IMR-90 (cell line): ENCODE measurements at regions not wholly inside any gene's neighbourhood (a gene's known extent, or its start where the extent isn't known, plus 50 kb on each side); places are given as distances from the start of the nearest gene placed in this dataset.

Experiments
- ATAC-seq: fragments of 200-7000 bp; cut with Tn5 transposase; 2 replicates; pipeline ENCODE4 v1.9.1; 2020; ENCODE audit warnings: low read depth, mild to moderate bottlenecking, moderate library complexity
- BruUV-seq: library from RNA; stranded (reverse); fragments of 400-500 nt; replicated peaks from 2 replicates; lab custom pipeline; 2021; lab: Mats Ljungman, UMichigan
- CTCF ChIA-PET: fragments of 300-600 bp; formaldehyde crosslinking; extraction: SDS; loops from one replicate; lab custom pipeline; 2021; ENCODE audit warnings: antibody characterized with exemption; lab: Yijun Ruan, JAX
- POLR2A ChIA-PET: fragments of 300-600 bp; sonication (Branson Sonifier 250); formaldehyde crosslinking; loops from one replicate; lab custom pipeline; 2022; ENCODE audit warnings: antibody characterized with exemption; ENCODE audit not compliant: unreplicated experiment; lab: Charles Lee
- DNase-seq: peaks from one replicate; pipeline ENCODE4 v3.0.0; 2013
- H2AFZ ChIP-seq: replicated peaks from 2 replicates; pipeline ENCODE3; 2013; ENCODE audit warnings: low read length, mild to moderate bottlenecking; ENCODE audit not compliant: poor library complexity
- H2AK5ac ChIP-seq: 2 replicates; pipeline ENCODE4 v1.6.1; 2013; ENCODE audit warnings: low read depth, low read length, inconsistent platforms
- H2AK9ac ChIP-seq: replicated peaks from 2 replicates; pipeline ENCODE3; 2013; ENCODE audit warnings: mild to moderate bottlenecking, low read depth, low read length, moderate library complexity; ENCODE audit not compliant: poor library complexity
- H2BK120ac ChIP-seq: 2 replicates; pipeline ENCODE4 v1.6.1; 2013; ENCODE audit warnings: low read depth, low read length, inconsistent platforms
- H2BK15ac ChIP-seq: 3 replicates; pipeline ENCODE4 v1.6.1; 2013; ENCODE audit warnings: low read depth, low read length, inconsistent platforms
- H2BK20ac ChIP-seq: 2 replicates; pipeline ENCODE4 v1.6.1; 2013; ENCODE audit warnings: low read depth, mild to moderate bottlenecking, inconsistent platforms, low read length, moderate library complexity
- H2BK5ac ChIP-seq: 2 replicates; pipeline ENCODE4 v1.6.1; 2013; ENCODE audit warnings: mild to moderate bottlenecking, low read depth, low read length, inconsistent platforms; ENCODE audit not compliant: poor library complexity, severe bottlenecking
- H3K14ac ChIP-seq: replicated peaks from 2 replicates; pipeline ENCODE4 v1.6.1; 2013; ENCODE audit warnings: low read depth, low read length, inconsistent platforms
- H3K18ac ChIP-seq: 2 replicates; pipeline ENCODE4 v1.6.1; 2013; ENCODE audit warnings: low read depth, low read length, control low read depth
- H3K23ac ChIP-seq: 2 replicates; pipeline ENCODE4 v1.6.1; 2013; ENCODE audit warnings: low read depth, low read length, inconsistent platforms
- H3K27ac ChIP-seq: 2 replicates; pipeline ENCODE4 v1.5.1; 2013; ENCODE audit warnings: mild to moderate bottlenecking, control low read depth, low read length; ENCODE audit not compliant: insufficient read depth
- H3K27me3 ChIP-seq: 2 replicates; pipeline ENCODE4 v1.6.1; 2013; ENCODE audit warnings: low read length; ENCODE audit not compliant: control insufficient read depth, insufficient read depth
- H3K36me3 ChIP-seq: 2 replicates; pipeline ENCODE4 v1.6.1; 2013; ENCODE audit warnings: low read length, mixed read lengths; ENCODE audit not compliant: control insufficient read depth, insufficient read depth
- H3K4ac ChIP-seq: 2 replicates; pipeline ENCODE4 v1.6.1; 2013; ENCODE audit warnings: low read depth, low read length, inconsistent platforms
- H3K4me1 ChIP-seq: 2 replicates; pipeline ENCODE4 v1.6.1; 2013; ENCODE audit warnings: low read length, mixed read lengths; ENCODE audit not compliant: control insufficient read depth, insufficient read depth
- H3K4me2 ChIP-seq: 2 replicates; pipeline ENCODE4 v1.6.1; 2013; ENCODE audit warnings: low read depth, mild to moderate bottlenecking, control low read depth, low read length, moderate library complexity
- H3K4me3 ChIP-seq: 2 replicates; pipeline ENCODE4 v1.5.1; 2013; ENCODE audit warnings: low read depth, mild to moderate bottlenecking, control low read depth, low read length, moderate library complexity; ENCODE audit not compliant: insufficient read depth
- H3K56ac ChIP-seq: 2 replicates; pipeline ENCODE4 v1.6.1; 2013; ENCODE audit warnings: low read length, inconsistent platforms; ENCODE audit not compliant: insufficient read depth; ENCODE audit errors: extremely low read depth
- H3K79me1 ChIP-seq, 2 experiments: 2 replicates each; pipeline ENCODE4 v1.6.1; 2013; ENCODE audit warnings: low read length in 2 of 2, inconsistent platforms in 1 of 2, low read depth in 1 of 2
- H3K9ac ChIP-seq: 2 replicates; pipeline ENCODE4 v1.6.1; 2013; ENCODE audit warnings: low read depth, low read length, control low read depth
- H3K9me1 ChIP-seq: 2 replicates; pipeline ENCODE4 v1.6.1; 2013; ENCODE audit warnings: low read length, inconsistent platforms; ENCODE audit not compliant: insufficient read depth
- H3K9me3 ChIP-seq: 2 replicates; pipeline ENCODE4 v1.6.1; 2013; ENCODE audit warnings: low read length; ENCODE audit not compliant: control insufficient read depth, insufficient read depth
- H4K20me1 ChIP-seq: 2 replicates; pipeline ENCODE4 v1.6.1; 2013; ENCODE audit warnings: low read length, inconsistent platforms; ENCODE audit not compliant: insufficient read depth
- H4K5ac ChIP-seq: 2 replicates; pipeline ENCODE4 v1.6.1; 2013; ENCODE audit warnings: mild to moderate bottlenecking, low read depth, low read length, control low read depth
- H4K8ac ChIP-seq, 2 experiments: 2 replicates each; pipeline ENCODE4 v1.6.1; 2013; ENCODE audit warnings: low read depth in 2 of 2, low read length in 2 of 2, control low read depth in 1 of 2, inconsistent platforms in 1 of 2
- H4K91ac ChIP-seq: 2 replicates; pipeline ENCODE4 v1.6.1; 2013; ENCODE audit warnings: low read depth, low read length, inconsistent platforms; ENCODE audit not compliant: insufficient read depth
- CEBPB ChIP-seq: IDR thresholded peaks from 2 replicates; pipeline ENCODE4 v1.6.1; 2012; ENCODE audit warnings: low read depth, low read length, improper control_type of control experiment
- CHD1 ChIP-seq: IDR thresholded peaks from 2 replicates; pipeline ENCODE4 v1.6.1; 2012; ENCODE audit warnings: low read depth, low read length, improper control_type of control experiment
- CTCF ChIP-seq: conservative IDR thresholded peaks from 2 replicates; pipeline ENCODE4 v1.5.1; 2012; ENCODE audit warnings: mild to moderate bottlenecking, low read depth, low read length, improper control_type of control experiment
- MAZ ChIP-seq: IDR thresholded peaks from 2 replicates; pipeline ENCODE4 v1.6.1; 2012; ENCODE audit warnings: low read depth, mild to moderate bottlenecking, low read length, improper control_type of control experiment, moderate library complexity, borderline replicate concordance
- NFE2L2 ChIP-seq: fragments of 150-350 bp; IDR thresholded peaks from 2 replicates; pipeline ENCODE4 v1.6.1; 2016; ENCODE audit warnings: low read depth, mild to moderate bottlenecking, low read length
- POLR2A ChIP-seq: IDR thresholded peaks from 2 replicates; pipeline ENCODE4 v1.6.1; 2012; ENCODE audit warnings: mild to moderate bottlenecking, low read depth, low read length
- RAD21 ChIP-seq: IDR thresholded peaks from 2 replicates; pipeline ENCODE4 v1.6.1; 2012; ENCODE audit warnings: low read length, improper control_type of control experiment
- RCOR1 ChIP-seq: IDR thresholded peaks from 2 replicates; pipeline ENCODE4 v1.6.1; 2012; ENCODE audit warnings: mild to moderate bottlenecking, low read length, improper control_type of control experiment; ENCODE audit not compliant: insufficient replicate concordance
- SMC3 ChIP-seq: fragments of 150-350 bp; IDR thresholded peaks from 2 replicates; pipeline ENCODE4 v1.6.1; 2016; ENCODE audit warnings: low read depth, mild to moderate bottlenecking, antibody characterized with exemption, low read length, moderate library complexity
- USF2 ChIP-seq: fragments of 150-350 bp; IDR thresholded peaks from 2 replicates; pipeline ENCODE4 v1.6.1; 2017; ENCODE audit warnings: mild to moderate bottlenecking, antibody characterized with exemption, low read length, low read depth
- WGBS, 2 experiments: methylation state at CpG; one replicate each; pipeline versions ENCODE4 v1.1.5 to v1.1.7; 2013; ENCODE audit warnings: missing lambda C conversion rate in 2 of 2; ENCODE audit not compliant: insufficient read length in 1 of 2; ENCODE audit errors: extremely low coverage in 2 of 2; 5-methylcytosine and 5-hydroxymethylcytosine counted together
- dilution Hi-C: fragments of 300-500 bp; cut with HindIII; formaldehyde crosslinking; loops from one replicate; pipeline ENCODE4 v1.14.3; 2018; ENCODE audit warnings: low sequenced_read_pairs; ENCODE audit not compliant: unreplicated experiment
- in situ Hi-C: fragments of 300-500 bp; cut with MboI; formaldehyde crosslinking; loops from 3 replicates; pipeline ENCODE4 v1.14.3; 2019; ENCODE audit warnings: low sequenced_read_pairs, inconsistent platforms, mixed read lengths
- intact Hi-C: fragments of 100-400 bp; cut with micrococcal nuclease; formaldehyde crosslinking; loops from 2 replicates; pipeline ENCODE4 v1.10.0; 2022

GRCh38 chr16:10256784-10257641, 74.8 kb upstream of the GRIN2A start:
- TF ChIP-seq CEBPB = no peak
- TF ChIP-seq RAD21 = peak; percentile 55
- peak; percentile 63 for TF ChIP-seq CTCF
- no peak for TF ChIP-seq NFE2L2
- TF ChIP-seq RCOR1 = no peak
- no peak for TF ChIP-seq CHD1
- TF ChIP-seq POLR2A = no peak
- TF ChIP-seq SMC3 = peak; percentile 72
- TF ChIP-seq USF2 = no peak
- TF ChIP-seq MAZ = peak; percentile 76; the same call in 1 of the 2 replicates
- no peaks in the 10 kb centered on the region for H3K9me1 ChIP-seq
- no peaks in the 10 kb centered on the region for H3K4me1 ChIP-seq
- ChIA-PET CTCF (no interaction called here), POLR2A (no interaction called here)
- H2AK9ac ChIP-seq = no peak overlapping the region
- H3K4ac ChIP-seq = no peak overlapping the region
- peak; percentile 59 for ATAC-seq
- no peak overlapping the region for H3K23ac ChIP-seq
- H4K91ac ChIP-seq = no peak overlapping the region
- no peaks in the 10 kb centered on the region for H4K20me1 ChIP-seq
- dilution Hi-C loops (no loop called here), intact Hi-C loops (loop anchor here (2.0 kb wide), 1 partner anchor 480 kb away; no protein-coding TSS in a partner anchor), in situ Hi-C loops (loop anchor here (5.0 to 25.0 kb wide), 3 partner anchors 255 to 655 kb away; no protein-coding TSS in a partner anchor)
- H3K36me3 ChIP-seq = no peaks in the 10 kb centered on the region
- no peak overlapping the region for H3K56ac ChIP-seq
- no TSS peak for BruUV-seq
- 0% methylated on average over 1 of the region's 17 CpGs; no CpG with 5 or more reads in 1 of the 2 experiments for WGBS, 2 experiments
- H2AK5ac ChIP-seq = no peak overlapping the region
- H3K79me1 ChIP-seq = no peaks in the 10 kb centered on the region
- H2BK15ac ChIP-seq = no peak overlapping the region
- no peak overlapping the region for H2BK120ac ChIP-seq
- no peak overlapping the region for H3K4me2 ChIP-seq
- H4K5ac ChIP-seq = no peak overlapping the region
- H3K9ac ChIP-seq = no peak overlapping the region
- H2AFZ ChIP-seq = peak overlapping the region; percentile 43
- no peak overlapping the region for H2BK20ac ChIP-seq
- no peak overlapping the region for H2BK5ac ChIP-seq
- no peaks in the 10 kb centered on the region for H3K27me3 ChIP-seq
- DNase-seq = no peak
- no peak overlapping the region for H3K4me3 ChIP-seq
- H3K18ac ChIP-seq = no peak overlapping the region
- H4K8ac ChIP-seq = no peak overlapping the region
- H3K27ac ChIP-seq = no peak overlapping the region
- H3K14ac ChIP-seq = no peak overlapping the region
- no peaks in the 10 kb centered on the region for H3K9me3 ChIP-seq
